ENCODE measurements at regions not wholly inside any gene's neighbourhood (a gene's known extent, or its start where the extent isn't known, plus 50 kb on each side); places are given as distances from the start of the nearest gene placed in this dataset.

DNA sequence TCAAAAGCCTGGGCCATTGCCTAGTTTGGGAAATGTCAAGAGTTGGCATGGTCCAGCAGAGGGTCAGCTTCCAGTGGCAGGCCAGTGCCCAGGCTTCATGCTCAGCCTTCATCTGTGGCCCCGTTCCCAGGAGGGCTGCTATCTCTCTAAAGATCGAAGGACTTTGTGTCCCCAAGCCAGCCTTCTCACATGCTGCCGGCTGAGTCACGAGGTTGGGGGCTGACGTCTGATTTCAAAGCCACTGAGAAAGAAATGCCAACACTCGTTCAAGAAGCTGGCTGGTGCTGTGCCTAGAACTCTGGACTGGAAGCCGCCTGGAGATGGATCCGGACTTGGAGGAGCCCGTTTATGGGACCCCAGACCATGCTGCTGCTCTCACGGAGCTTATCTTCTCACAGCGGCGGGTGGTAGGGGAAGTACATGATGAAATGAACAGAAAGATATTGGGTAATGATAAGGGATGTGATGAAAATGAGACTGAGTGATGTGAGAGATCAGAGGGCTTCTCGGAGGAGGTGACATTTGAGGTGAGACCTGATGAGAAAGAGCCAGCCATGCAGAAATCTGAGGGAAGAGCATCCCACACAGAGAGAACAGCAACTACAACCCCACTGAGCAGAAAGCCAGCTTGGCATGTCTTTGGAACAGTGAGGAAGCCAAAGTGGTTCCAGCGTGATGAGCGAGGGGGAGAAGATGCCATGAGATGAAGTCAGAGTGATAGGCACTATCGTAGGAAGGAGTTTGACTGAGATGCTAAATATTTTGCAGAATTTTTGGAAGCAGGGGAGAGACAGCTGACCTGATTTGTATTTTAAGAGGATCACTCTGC lies 54.9 kb upstream of the BOD1 start (continued):
- TF ChIP-seq, protein P1, sequence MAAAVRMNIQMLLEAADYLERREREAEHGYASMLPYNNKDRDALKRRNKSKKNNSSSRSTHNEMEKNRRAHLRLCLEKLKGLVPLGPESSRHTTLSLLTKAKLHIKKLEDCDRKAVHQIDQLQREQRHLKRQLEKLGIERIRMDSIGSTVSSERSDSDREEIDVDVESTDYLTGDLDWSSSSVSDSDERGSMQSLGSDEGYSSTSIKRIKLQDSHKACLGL (CRISPR knock-in tag; IDR thresholded peaks at IDR 0.05; ENCODE audit: borderline replicate concordance, poor library complexity, severe bottlenecking) = no peak
- no peak for TF ChIP-seq ILK (tag; IDR thresholded peaks at IDR 0.05; ENCODE audit: borderline replicate concordance, low read depth)
- TF ChIP-seq POLR2G (IDR thresholded peaks at IDR 0.05; ENCODE audit: low read depth, low read length) = no peak
- no peak for TF ChIP-seq TSC22D4 (tag; IDR thresholded peaks at IDR 0.05)
- TF ChIP-seq ZNF57 (CRISPR knock-in tag; IDR thresholded peaks at IDR 0.05) = no peak
- TF ChIP-seq ZNF75A (CRISPR knock-in tag; IDR thresholded peaks at IDR 0.05) = peak; percentile 50; the same call in 1 of the 2 replicates
- TF ChIP-seq NFRKB (IDR thresholded peaks at IDR 0.05; ENCODE audit: low read depth) = peak; percentile 39; the same call in 1 of the 2 replicates
- TF ChIP-seq, protein P2, sequence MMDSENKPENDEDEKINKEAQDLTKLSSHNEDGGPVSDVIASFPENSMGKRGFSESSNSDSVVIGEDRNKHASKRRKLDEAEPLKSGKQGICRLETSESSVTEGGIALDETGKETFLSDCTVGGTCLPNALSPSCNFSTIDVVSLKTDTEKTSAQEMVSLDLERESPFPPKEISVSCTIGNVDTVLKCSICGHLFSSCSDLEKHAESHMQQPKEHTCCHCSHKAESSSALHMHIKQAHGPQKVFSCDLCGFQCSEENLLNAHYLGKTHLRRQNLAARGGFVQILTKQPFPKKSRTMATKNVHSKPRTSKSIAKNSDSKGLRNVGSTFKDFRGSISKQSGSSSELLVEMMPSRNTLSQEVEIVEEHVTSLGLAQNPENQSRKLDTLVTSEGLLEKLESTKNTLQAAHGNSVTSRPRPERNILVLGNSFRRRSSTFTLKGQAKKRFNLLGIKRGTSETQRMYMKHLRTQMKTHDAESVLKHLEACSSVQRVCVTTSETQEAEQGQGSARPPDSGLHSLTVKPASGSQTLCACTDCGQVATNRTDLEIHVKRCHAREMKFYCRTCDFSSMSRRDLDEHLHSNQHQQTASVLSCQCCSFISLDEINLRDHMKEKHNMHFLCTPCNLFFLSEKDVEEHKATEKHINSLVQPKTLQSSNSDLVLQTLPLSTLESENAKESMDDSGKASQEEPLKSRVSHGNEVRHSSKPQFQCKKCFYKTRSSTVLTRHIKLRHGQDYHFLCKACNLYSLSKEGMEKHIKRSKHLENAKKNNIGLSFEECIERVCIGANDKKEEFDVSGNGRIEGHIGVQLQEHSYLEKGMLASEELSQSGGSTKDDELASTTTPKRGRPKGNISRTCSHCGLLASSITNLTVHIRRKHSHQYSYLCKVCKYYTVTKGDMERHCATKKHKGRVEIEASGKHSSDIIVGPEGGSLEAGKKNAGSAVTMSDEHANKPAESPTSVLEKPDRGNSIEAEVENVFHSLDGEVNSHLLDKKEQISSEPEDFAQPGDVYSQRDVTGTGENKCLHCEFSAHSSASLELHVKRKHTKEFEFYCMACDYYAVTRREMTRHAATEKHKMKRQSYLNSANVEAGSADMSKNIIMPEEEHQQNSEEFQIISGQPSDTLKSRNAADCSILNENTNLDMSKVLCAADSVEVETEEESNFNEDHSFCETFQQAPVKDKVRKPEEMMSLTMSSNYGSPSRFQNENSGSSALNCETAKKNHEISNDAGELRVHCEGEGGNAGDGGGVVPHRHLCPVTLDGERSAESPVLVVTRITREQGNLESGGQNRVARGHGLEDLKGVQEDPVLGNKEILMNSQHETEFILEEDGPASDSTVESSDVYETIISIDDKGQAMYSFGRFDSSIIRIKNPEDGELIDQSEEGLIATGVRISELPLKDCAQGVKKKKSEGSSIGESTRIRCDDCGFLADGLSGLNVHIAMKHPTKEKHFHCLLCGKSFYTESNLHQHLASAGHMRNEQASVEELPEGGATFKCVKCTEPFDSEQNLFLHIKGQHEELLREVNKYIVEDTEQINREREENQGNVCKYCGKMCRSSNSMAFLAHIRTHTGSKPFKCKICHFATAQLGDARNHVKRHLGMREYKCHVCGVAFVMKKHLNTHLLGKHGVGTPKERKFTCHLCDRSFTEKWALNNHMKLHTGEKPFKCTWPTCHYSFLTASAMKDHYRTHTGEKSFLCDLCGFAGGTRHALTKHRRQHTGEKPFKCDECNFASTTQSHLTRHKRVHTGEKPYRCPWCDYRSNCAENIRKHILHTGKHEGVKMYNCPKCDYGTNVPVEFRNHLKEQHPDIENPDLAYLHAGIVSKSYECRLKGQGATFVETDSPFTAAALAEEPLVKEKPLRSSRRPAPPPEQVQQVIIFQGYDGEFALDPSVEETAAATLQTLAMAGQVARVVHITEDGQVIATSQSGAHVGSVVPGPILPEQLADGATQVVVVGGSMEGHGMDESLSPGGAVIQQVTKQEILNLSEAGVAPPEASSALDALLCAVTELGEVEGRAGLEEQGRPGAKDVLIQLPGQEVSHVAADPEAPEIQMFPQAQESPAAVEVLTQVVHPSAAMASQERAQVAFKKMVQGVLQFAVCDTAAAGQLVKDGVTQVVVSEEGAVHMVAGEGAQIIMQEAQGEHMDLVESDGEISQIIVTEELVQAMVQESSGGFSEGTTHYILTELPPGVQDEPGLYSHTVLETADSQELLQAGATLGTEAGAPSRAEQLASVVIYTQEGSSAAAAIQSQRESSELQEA (IDR thresholded peaks at IDR 0.05; ENCODE audit: low read depth) = no peak
- TF ChIP-seq ASH1L (IDR thresholded peaks at IDR 0.05; ENCODE audit: borderline replicate concordance, low read depth, partially characterized antibody) = no peak
- TF ChIP-seq FOS (IDR thresholded peaks at IDR 0.05; ENCODE audit: extremely low read depth, insufficient read length) = no peak
- peak; percentile 90; the same call in 1 of the 2 replicates for TF ChIP-seq HDAC8 (tag; IDR thresholded peaks at IDR 0.05)
- TF ChIP-seq ZNF165 (CRISPR knock-in tag; IDR thresholded peaks at IDR 0.05; ENCODE audit: borderline replicate concordance) = 0 out of 2 replicates have a peak, but pooled peaks have one; percentile 32
- no peak for TF ChIP-seq ZNF23 (CRISPR knock-in tag; IDR thresholded peaks at IDR 0.05)
- 0 out of 4 replicates have a peak, but pooled peaks of 1 of the 2 experiments have one; percentile 45 for TF ChIP-seq ARNT (IDR thresholded peaks at IDR 0.05)
- TF ChIP-seq, protein P3, sequence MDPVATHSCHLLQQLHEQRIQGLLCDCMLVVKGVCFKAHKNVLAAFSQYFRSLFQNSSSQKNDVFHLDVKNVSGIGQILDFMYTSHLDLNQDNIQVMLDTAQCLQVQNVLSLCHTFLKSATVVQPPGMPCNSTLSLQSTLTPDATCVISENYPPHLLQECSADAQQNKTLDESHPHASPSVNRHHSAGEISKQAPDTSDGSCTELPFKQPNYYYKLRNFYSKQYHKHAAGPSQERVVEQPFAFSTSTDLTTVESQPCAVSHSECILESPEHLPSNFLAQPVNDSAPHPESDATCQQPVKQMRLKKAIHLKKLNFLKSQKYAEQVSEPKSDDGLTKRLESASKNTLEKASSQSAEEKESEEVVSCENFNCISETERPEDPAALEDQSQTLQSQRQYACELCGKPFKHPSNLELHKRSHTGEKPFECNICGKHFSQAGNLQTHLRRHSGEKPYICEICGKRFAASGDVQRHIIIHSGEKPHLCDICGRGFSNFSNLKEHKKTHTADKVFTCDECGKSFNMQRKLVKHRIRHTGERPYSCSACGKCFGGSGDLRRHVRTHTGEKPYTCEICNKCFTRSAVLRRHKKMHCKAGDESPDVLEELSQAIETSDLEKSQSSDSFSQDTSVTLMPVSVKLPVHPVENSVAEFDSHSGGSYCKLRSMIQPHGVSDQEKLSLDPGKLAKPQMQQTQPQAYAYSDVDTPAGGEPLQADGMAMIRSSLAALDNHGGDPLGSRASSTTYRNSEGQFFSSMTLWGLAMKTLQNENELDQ (CRISPR knock-in tag; IDR thresholded peaks at IDR 0.05; ENCODE audit: borderline replicate concordance) = no peak
- peak; percentile 85 for TF ChIP-seq KLF6 (CRISPR knock-in tag; IDR thresholded peaks at IDR 0.05; ENCODE audit: borderline replicate concordance)
- TF ChIP-seq SRSF9 (IDR thresholded peaks at IDR 0.05; ENCODE audit: borderline replicate concordance, low read depth, low read length) = no peak

All from K562 (cell line).